Caco-2 (cell line): ENCODE measurements at regions not wholly inside any gene's neighbourhood (a gene's known extent, or its start where the extent isn't known, plus 50 kb on each side); places are given as distances from the start of the nearest gene placed in this dataset.

Source experiments
- BruUV-seq: library from RNA; stranded (reverse); fragments of 400-500 nt; replicated peaks from 2 replicates; lab custom pipeline; 2021; lab: Mats Ljungman, UMichigan
- CTCF ChIA-PET: fragments of 300-600 bp; sonication (Branson Sonifier 250); formaldehyde crosslinking; loops from one replicate; lab custom pipeline; 2022; ENCODE audit warnings: antibody characterized with exemption; lab: Charles Lee
- POLR2A ChIA-PET: fragments of 300-600 bp; sonication (Branson Sonifier 250); formaldehyde crosslinking; loops from one replicate; lab custom pipeline; 2022; ENCODE audit warnings: antibody characterized with exemption; lab: Charles Lee
- DNase-seq, 2 experiments: peaks; one replicate each; pipeline versions ENCODE4 v3.0.0 to v3.0.0-alpha.2; 2020 to 2022
- H3K27me3 ChIP-seq: replicated peaks from 2 replicates; pipeline ENCODE4 v1.6.0; 2011; ENCODE audit warnings: low read length; ENCODE audit not compliant: control insufficient read depth, insufficient read depth
- H3K36me3 ChIP-seq: 2 replicates; pipeline ENCODE4 v1.5.1; 2011; ENCODE audit warnings: low read length; ENCODE audit not compliant: control insufficient read depth, insufficient read depth
- H3K4me1 ChIP-seq: fragments of 250-450 bp; sonication (Bioruptor Pico); 2 replicates; pipeline ENCODE4 v1.5.1; 2020; ENCODE audit warnings: mild to moderate bottlenecking
- H3K4me3 ChIP-seq: 2 replicates; pipeline ENCODE4 v1.5.1; 2011; ENCODE audit warnings: low read depth, mild to moderate bottlenecking, control low read depth, low read length
- H3K9me3 ChIP-seq: fragments of 250-450 bp; sonication (Bioruptor Pico); 2 replicates; pipeline ENCODE4 v1.5.1; 2020; ENCODE audit warnings: mild to moderate bottlenecking, moderate library complexity
- H3K27ac Mint-ChIP-seq: one replicate; pipeline ENCODE4 v1.8.0; 2022; ENCODE audit warnings: mixed read lengths; ENCODE audit not compliant: unreplicated experiment
- H3K27me3 Mint-ChIP-seq: one replicate; pipeline ENCODE4 v1.8.0; 2022; ENCODE audit warnings: mixed read lengths; ENCODE audit not compliant: insufficient read depth, unreplicated experiment
- H3K36me3 Mint-ChIP-seq: one replicate; pipeline ENCODE4 v1.8.0; 2022; ENCODE audit warnings: mild to moderate bottlenecking, mixed read lengths; ENCODE audit not compliant: insufficient read depth, unreplicated experiment
- H3K4me1 Mint-ChIP-seq: one replicate; pipeline ENCODE4 v1.8.0; 2022; ENCODE audit warnings: low read depth, mixed read lengths; ENCODE audit not compliant: unreplicated experiment
- H3K4me3 Mint-ChIP-seq: one replicate; pipeline ENCODE4 v1.8.0; 2022; ENCODE audit warnings: mild to moderate bottlenecking, moderate library complexity, mixed read lengths; ENCODE audit not compliant: unreplicated experiment
- H3K9me3 Mint-ChIP-seq: one replicate; pipeline ENCODE4 v1.8.0; 2022; ENCODE audit warnings: mixed read lengths; ENCODE audit not compliant: unreplicated experiment
- intact Hi-C: fragments of 100-400 bp; cut with micrococcal nuclease; formaldehyde crosslinking; loops from one replicate; pipeline ENCODE4 v1.10.0; 2022; ENCODE audit not compliant: unreplicated experiment
- TF ChIP-seq, protein P1 (sequence below), 2 experiments: fragments of 200-600 bp in 1 of 2; IDR thresholded peaks; 1 replicate in 1 of 2; 2 replicates in 1 of 2; pipeline versions ENCODE4 v1.5.1 to v1.8.0; 2011 to 2022; ENCODE audit warnings: antibody characterized with exemption in 1 of 2, control low read depth in 1 of 2, inconsistent platforms in 1 of 2, low read depth in 1 of 2, low read length in 1 of 2, mild to moderate bottlenecking in 1 of 2, moderate library complexity in 1 of 2; ENCODE audit not compliant: insufficient read depth in 1 of 2, severe bottlenecking in 1 of 2, unreplicated experiment in 1 of 2

DNA sequence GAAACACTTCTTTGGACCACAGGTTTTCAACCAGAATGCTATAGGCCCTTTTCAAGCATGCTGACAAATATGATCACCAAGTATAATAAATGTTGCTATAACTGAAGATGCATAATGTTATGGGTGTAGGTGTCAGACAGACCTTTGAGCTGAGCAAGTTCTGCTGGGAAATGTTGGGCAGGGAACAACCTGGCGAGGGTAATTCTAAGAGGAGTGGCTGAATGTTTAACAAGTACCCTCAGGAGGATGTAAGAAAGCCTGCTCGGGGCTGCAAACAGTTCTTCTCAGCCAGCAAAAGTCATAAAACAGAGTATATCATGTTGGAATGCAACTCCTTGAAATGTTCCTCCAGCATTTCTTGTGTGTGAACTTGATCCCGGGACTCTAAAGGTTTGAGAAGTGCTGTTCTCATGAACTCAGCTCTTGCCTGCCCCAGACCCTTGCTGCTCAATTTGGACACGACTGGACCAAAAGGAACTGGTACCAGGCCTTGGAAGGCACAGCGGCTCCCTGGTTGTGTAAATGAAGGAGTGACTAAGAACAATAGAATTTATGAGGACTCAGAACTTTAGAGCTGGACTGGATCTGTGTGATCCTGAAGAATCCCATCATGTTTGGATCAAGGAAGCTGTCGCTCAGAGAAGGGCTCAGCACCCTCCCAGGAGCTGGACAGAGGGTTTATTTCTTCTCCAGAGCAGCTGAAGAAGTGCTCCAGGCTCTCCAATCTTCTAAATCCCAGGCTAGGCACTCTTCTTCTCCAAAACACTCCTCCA, 143.2 kb upstream of the ANK3 start:
- no TSS peak for BruUV-seq
- intact Hi-C loops: no loop called here
- CTCF ChIA-PET: no interaction called here

DNA sequence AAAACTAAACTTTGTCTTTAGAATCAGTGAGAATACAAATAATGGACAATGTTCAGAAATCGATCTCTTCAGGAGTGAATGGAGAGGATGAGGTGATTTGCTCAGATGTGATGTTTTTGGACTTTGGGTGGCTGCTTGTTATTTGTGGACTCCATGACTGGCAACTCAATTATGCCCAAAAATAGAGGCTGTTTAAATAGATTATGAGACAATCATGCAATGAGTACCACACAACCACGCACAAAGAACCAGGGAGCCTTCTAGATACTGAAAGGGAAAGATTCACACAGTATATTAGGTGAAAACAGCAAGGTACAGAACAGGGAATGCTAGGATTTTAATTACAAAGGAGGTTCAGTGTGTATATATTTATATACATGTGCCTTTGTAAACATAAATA, 141.3 kb upstream of the ANK3 start:
- H3K27me3 Mint-ChIP-seq: no peaks in the 10 kb centered on the region
- peaks cover 18% of the 10 kb centered on the region for H3K4me1 Mint-ChIP-seq
- Histone ChIP-seq H3K36me3 (no peaks in the 10 kb centered on the region), H3K9me3 (no peaks in the 10 kb centered on the region), H3K4me1 (no peaks in the 10 kb centered on the region), H3K4me3 (no peak overlapping the region), H3K27me3 (no peaks in the 10 kb centered on the region)
- H3K4me3 Mint-ChIP-seq: no peak overlapping the region
- H3K27ac Mint-ChIP-seq: no peak overlapping the region
- no peak for DNase-seq
- CTCF ChIA-PET: no interaction called here
- TF ChIP-seq, protein P1, sequence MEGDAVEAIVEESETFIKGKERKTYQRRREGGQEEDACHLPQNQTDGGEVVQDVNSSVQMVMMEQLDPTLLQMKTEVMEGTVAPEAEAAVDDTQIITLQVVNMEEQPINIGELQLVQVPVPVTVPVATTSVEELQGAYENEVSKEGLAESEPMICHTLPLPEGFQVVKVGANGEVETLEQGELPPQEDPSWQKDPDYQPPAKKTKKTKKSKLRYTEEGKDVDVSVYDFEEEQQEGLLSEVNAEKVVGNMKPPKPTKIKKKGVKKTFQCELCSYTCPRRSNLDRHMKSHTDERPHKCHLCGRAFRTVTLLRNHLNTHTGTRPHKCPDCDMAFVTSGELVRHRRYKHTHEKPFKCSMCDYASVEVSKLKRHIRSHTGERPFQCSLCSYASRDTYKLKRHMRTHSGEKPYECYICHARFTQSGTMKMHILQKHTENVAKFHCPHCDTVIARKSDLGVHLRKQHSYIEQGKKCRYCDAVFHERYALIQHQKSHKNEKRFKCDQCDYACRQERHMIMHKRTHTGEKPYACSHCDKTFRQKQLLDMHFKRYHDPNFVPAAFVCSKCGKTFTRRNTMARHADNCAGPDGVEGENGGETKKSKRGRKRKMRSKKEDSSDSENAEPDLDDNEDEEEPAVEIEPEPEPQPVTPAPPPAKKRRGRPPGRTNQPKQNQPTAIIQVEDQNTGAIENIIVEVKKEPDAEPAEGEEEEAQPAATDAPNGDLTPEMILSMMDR (IDR thresholded peaks at IDR 0.05; ENCODE audit: insufficient read depth in 1 of 2, low read depth in 1 of 2, low read length in 1 of 2, severe bottlenecking in 1 of 2, unreplicated experiment in 1 of 2): no peak
- no peaks in the 10 kb centered on the region for H3K36me3 Mint-ChIP-seq
- intact Hi-C loops: no loop called here
- H3K9me3 Mint-ChIP-seq: no peaks in the 10 kb centered on the region
- BruUV-seq: no TSS peak
- POLR2A ChIA-PET: no interaction called here

More for the DNA sequence above, 143.2 kb upstream of the ANK3 start:
- Mint-ChIP-seq H3K27ac (no peak overlapping the region), H3K27me3 (no peaks in the 10 kb centered on the region), H3K9me3 (no peaks in the 10 kb centered on the region), H3K4me1 (peaks cover 6% of the 10 kb centered on the region), H3K4me3 (no peak overlapping the region), H3K36me3 (no peaks in the 10 kb centered on the region)
- H3K9me3 ChIP-seq: no peaks in the 10 kb centered on the region
- H3K27me3 ChIP-seq: no peaks in the 10 kb centered on the region
- POLR2A ChIA-PET: no interaction called here
- TF ChIP-seq, protein P1 (IDR thresholded peaks at IDR 0.05; ENCODE audit: insufficient read depth in 1 of 2, low read depth in 1 of 2, low read length in 1 of 2, severe bottlenecking in 1 of 2, unreplicated experiment in 1 of 2): no peak
- H3K4me3 ChIP-seq: no peak overlapping the region
- no peak for DNase-seq
- no peaks in the 10 kb centered on the region for H3K36me3 ChIP-seq
- H3K4me1 ChIP-seq: no peaks in the 10 kb centered on the region

DNA sequence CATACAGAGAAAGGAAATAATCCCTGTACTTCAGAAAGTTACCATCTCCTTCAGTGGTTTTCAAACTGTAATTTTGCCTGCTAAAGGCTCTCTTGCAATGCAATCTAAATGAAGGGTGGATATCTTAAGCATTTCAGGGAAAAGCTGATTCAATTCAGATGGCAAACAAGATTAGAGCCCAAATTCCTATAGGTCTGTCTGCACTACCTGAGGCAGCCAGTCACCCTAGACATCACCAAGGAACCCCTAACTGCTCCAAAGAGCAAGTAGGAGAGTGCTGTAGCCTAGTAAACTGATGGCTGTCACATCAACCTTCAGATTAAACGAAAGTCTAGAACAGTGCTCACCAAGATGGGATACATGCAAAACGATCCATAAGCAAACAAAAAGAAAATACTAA, 138.0 kb upstream of the ANK3 start:
- no peaks in the 10 kb centered on the region for H3K9me3 ChIP-seq
- H3K4me1 Mint-ChIP-seq: peaks cover 14% of the 10 kb centered on the region
- peaks cover 13% of the 10 kb centered on the region for H3K9me3 Mint-ChIP-seq
- H3K4me3 Mint-ChIP-seq: no peak overlapping the region
- no TSS peak for BruUV-seq
- H3K36me3 ChIP-seq: no peaks in the 10 kb centered on the region
- no peak for DNase-seq
- H3K4me1 ChIP-seq: no peaks in the 10 kb centered on the region
- POLR2A ChIA-PET: no interaction called here
- H3K4me3 ChIP-seq: no peak overlapping the region
- TF ChIP-seq, protein P1 (IDR thresholded peaks at IDR 0.05; ENCODE audit: insufficient read depth in 1 of 2, low read depth in 1 of 2, low read length in 1 of 2, severe bottlenecking in 1 of 2, unreplicated experiment in 1 of 2): no peak
- H3K27me3 Mint-ChIP-seq: no peaks in the 10 kb centered on the region
- no peaks in the 10 kb centered on the region for H3K36me3 Mint-ChIP-seq
- no peak overlapping the region for H3K27ac Mint-ChIP-seq
- no peaks in the 10 kb centered on the region for H3K27me3 ChIP-seq
- CTCF ChIA-PET: interaction anchor here (0.7 kb wide), 1 partner anchor 29 kb away, joined by 4 read pairs; no protein-coding TSS in a partner anchor
- intact Hi-C loops: no loop called here
